ENCODE measurements at regions not wholly inside any gene's neighbourhood (a gene's known extent, or its start where the extent isn't known, plus 50 kb on each side); places are given as distances from the start of the nearest gene placed in this dataset.

DNA sequence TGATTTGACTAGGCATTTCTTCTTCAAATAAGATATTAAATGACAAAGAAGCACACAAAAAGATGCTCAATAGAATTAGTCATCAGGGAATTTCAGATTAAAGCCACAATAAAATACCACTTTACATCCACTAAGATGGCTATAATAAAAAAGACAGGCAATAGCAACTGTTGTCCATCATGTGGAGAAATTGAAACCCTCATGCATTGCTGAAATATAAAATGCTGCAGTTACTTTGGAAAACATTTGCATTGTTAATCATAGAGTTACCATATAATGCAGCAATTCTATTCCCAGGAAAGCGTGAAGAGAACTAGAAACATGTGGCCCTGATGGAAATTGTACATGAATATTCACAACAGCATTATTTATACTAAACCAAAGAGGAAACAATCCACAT lies 605.5 kb upstream of the SLITRK1 start:
- TF ChIP-seq CTCF (IDR thresholded peaks at IDR 0.05) (no peak), POLR2A (IDR thresholded peaks at IDR 0.05) (no peak)

All from adrenal gland (tissue), 5 donors.